ENCODE measurements at regions not wholly inside any gene's neighbourhood (a gene's known extent, or its start where the extent isn't known, plus 50 kb on each side); places are given as distances from the start of the nearest gene placed in this dataset.
"Not testable (repeated sequence)": the region's sequence is repeated elsewhere in the genome, so short reads cannot be mapped to it uniquely, and the experiment has no call there.

DNA sequence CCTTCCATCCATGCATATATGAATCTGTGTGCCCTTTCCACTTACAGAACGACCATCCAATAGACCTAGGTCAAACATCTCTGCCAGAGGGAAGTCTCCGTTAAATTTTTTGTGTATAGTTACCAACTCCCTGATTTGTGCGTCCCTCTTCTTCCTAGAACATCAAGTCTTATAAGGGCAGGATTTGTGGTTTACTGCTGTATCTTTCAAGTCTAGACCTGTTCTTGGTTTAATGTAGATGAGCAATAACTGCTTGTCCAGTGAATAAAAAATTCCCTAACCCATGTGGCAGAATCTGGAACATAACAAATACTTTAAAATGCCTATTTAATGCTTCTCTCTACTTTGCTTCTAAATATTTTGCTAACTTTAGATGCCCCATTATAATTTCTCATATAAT is 988.8 kb downstream of the RAPGEF2 start:
- no peak for DNase-seq
- Histone ChIP-seq H3K27me3 (replicated peaks in 2 of 5; ENCODE audit: control insufficient read depth in 4 of 5, insufficient read depth in 5 of 5, low read length in 4 of 5) (no peaks in the 10 kb centered on the region), H3K4me3 (ENCODE audit: control insufficient read depth in 1 of 7, extremely low read depth in 1 of 7, insufficient read depth in 4 of 7, low read depth in 2 of 7, low read length in 6 of 7) (no peak overlapping the region), H3K9me3 (ENCODE audit: control extremely low read depth in 1 of 5, control insufficient read depth in 4 of 5, insufficient read depth in 2 of 5, low read depth in 1 of 5, low read length in 4 of 5) (no peaks in the 10 kb centered on the region), H3K36me3 (ENCODE audit: control insufficient read depth in 4 of 4, insufficient read depth in 4 of 4, low read length in 3 of 4) (no peaks in the 10 kb centered on the region), H3K27ac (ENCODE audit: insufficient read depth in 1 of 2, low read depth in 1 of 2, low read length in 2 of 2, poor library complexity in 1 of 2, severe bottlenecking in 2 of 2) (no peak overlapping the region), H3K4me1 (ENCODE audit: control extremely low read depth in 1 of 4, control insufficient read depth in 4 of 4, insufficient read depth in 4 of 4, low read length in 3 of 4) (no peaks in the 10 kb centered on the region)
- ChIA-PET CTCF (no interaction called here), POLR2A (no interaction called here)
- no CpG with 5 or more reads among the region's 3 CpGs for WGBS (ENCODE audit: insufficient coverage)

GRCh38 chr4:160100316-160100715 is 997.4 kb downstream of the RAPGEF2 start:
- 100% methylated on average over 1 of the region's 1 CpG for WGBS (ENCODE audit: insufficient coverage)
- ChIA-PET POLR2A (no interaction called here), CTCF (no interaction called here)
- DNase-seq: no peak
- Histone ChIP-seq H3K4me1 (ENCODE audit: control extremely low read depth in 1 of 4, control insufficient read depth in 4 of 4, insufficient read depth in 4 of 4, low read length in 3 of 4) (no peaks in the 10 kb centered on the region), H3K36me3 (ENCODE audit: control insufficient read depth in 4 of 4, insufficient read depth in 4 of 4, low read length in 3 of 4) (no peaks in the 10 kb centered on the region), H3K4me3 (ENCODE audit: control insufficient read depth in 1 of 7, extremely low read depth in 1 of 7, insufficient read depth in 4 of 7, low read depth in 2 of 7, low read length in 6 of 7) (no peak overlapping the region), H3K27me3 (replicated peaks in 2 of 5; ENCODE audit: control insufficient read depth in 4 of 5, insufficient read depth in 5 of 5, low read length in 4 of 5) (no peaks in the 10 kb centered on the region), H3K27ac (ENCODE audit: insufficient read depth in 1 of 2, low read depth in 1 of 2, low read length in 2 of 2, poor library complexity in 1 of 2, severe bottlenecking in 2 of 2) (no peak overlapping the region), H3K9me3 (ENCODE audit: control extremely low read depth in 1 of 5, control insufficient read depth in 4 of 5, insufficient read depth in 2 of 5, low read depth in 1 of 5, low read length in 4 of 5) (no peaks in the 10 kb centered on the region)

DNA sequence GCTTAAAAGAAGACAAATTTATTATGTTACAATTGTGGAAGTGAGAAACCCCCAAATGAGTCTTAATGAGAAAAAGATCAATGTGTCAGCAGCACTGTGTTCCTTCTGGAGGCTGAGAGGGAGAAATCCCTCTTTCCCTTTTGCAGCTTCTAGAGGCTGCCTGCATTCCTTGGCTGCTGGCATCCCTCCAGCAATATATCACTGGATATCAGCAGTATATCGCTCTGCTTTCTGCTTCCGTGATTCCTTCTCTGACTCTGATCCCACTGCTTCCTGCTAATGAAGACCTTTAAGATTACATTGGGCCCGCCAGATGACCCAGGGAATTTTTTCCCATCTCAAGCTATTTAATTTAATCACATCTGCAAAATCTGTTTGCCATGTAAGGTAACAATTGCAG is 1008.0 kb downstream of the RAPGEF2 start:
- ChIA-PET CTCF (no interaction called here), POLR2A (no interaction called here)
- Histone ChIP-seq H3K27ac (ENCODE audit: insufficient read depth in 1 of 2, low read depth in 1 of 2, low read length in 2 of 2, poor library complexity in 1 of 2, severe bottlenecking in 2 of 2) (no peak overlapping the region), H3K4me3 (ENCODE audit: control insufficient read depth in 1 of 7, extremely low read depth in 1 of 7, insufficient read depth in 4 of 7, low read depth in 2 of 7, low read length in 6 of 7) (no peak overlapping the region), H3K4me1 (ENCODE audit: control extremely low read depth in 1 of 4, control insufficient read depth in 4 of 4, insufficient read depth in 4 of 4, low read length in 3 of 4) (no peaks in the 10 kb centered on the region), H3K9me3 (ENCODE audit: control extremely low read depth in 1 of 5, control insufficient read depth in 4 of 5, insufficient read depth in 2 of 5, low read depth in 1 of 5, low read length in 4 of 5) (peaks cover 0 to 6% (median 2%) of the 10 kb centered on the region in 5 experiments), H3K27me3 (replicated peaks in 2 of 5; ENCODE audit: control insufficient read depth in 4 of 5, insufficient read depth in 5 of 5, low read length in 4 of 5) (no peaks in the 10 kb centered on the region), H3K36me3 (ENCODE audit: control insufficient read depth in 4 of 4, insufficient read depth in 4 of 4, low read length in 3 of 4) (no peaks in the 10 kb centered on the region)
- WGBS (ENCODE audit: insufficient coverage): no CpG with 5 or more reads among the region's 3 CpGs
- DNase-seq: no peak

- no peaks in the 10 kb centered on the region for H3K4me1 ChIP-seq (ENCODE audit: control extremely low read depth in 1 of 4, control insufficient read depth in 4 of 4, insufficient read depth in 4 of 4, low read length in 3 of 4)
- peaks cover 0 to 2% (median 0%) of the 10 kb centered on the region in 5 experiments for H3K9me3 ChIP-seq (ENCODE audit: control extremely low read depth in 1 of 5, control insufficient read depth in 4 of 5, insufficient read depth in 2 of 5, low read depth in 1 of 5, low read length in 4 of 5)
- H3K27me3 ChIP-seq (replicated peaks in 2 of 5; ENCODE audit: control insufficient read depth in 4 of 5, insufficient read depth in 5 of 5, low read length in 4 of 5): no peaks in the 10 kb centered on the region
- no peaks in the 10 kb centered on the region for H3K36me3 ChIP-seq (ENCODE audit: control insufficient read depth in 4 of 4, insufficient read depth in 4 of 4, low read length in 3 of 4)
- DNase-seq: no peak
- POLR2A ChIA-PET: no interaction called here
- H3K4me3 ChIP-seq (ENCODE audit: control insufficient read depth in 1 of 7, extremely low read depth in 1 of 7, insufficient read depth in 4 of 7, low read depth in 2 of 7, low read length in 6 of 7): no peak overlapping the region
- CTCF ChIA-PET: no interaction called here
- H3K27ac ChIP-seq (ENCODE audit: insufficient read depth in 1 of 2, low read depth in 1 of 2, low read length in 2 of 2, poor library complexity in 1 of 2, severe bottlenecking in 2 of 2): no peak overlapping the region
These were observed 1014.8 kb downstream of the RAPGEF2 start for GRCh38 chr4:160117686-160118085.

DNA sequence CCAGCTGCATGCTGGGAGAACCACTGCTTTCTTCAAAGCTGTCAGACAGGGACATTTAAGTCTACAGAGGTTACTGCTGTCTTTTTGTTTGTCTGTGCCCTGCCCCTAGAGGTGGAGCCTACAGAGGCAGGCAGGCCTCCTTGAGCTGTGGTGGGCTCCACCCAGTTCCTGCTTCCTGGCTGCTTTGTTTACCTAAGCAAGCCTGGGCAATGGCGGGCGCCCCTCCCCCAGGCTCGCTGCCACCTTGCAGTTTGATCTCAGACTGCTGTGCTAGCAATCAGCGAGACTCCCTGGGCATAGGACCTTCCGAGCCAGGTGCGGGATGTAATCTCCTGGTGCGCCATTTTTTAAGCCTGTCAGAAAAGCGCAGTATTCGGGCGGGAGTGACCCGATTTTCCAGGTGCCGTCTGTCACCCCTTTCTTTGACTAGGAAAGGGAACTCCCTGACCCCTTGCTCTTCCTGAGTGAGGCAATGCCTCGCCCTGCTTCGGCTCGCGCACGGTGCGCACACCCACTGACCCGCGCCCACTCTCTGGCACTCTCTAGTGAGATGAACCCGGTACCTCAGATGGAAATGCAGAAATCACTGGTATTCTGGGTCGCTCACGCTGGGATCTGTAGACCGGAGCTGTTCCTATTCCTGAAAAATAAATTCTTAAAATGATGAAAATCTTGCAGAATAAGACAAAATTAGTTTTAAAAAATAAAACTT is 1022.9 kb downstream of the RAPGEF2 start:
- H3K27ac ChIP-seq (ENCODE audit: insufficient read depth in 1 of 2, low read depth in 1 of 2, low read length in 2 of 2, poor library complexity in 1 of 2, severe bottlenecking in 2 of 2); H3K4me1 ChIP-seq (ENCODE audit: control extremely low read depth in 1 of 4, control insufficient read depth in 4 of 4, insufficient read depth in 4 of 4, low read length in 3 of 4); CTCF ChIA-PET; H3K4me3 ChIP-seq (ENCODE audit: control insufficient read depth in 1 of 7, extremely low read depth in 1 of 7, insufficient read depth in 4 of 7, low read depth in 2 of 7, low read length in 6 of 7); H3K36me3 ChIP-seq (ENCODE audit: control insufficient read depth in 4 of 4, insufficient read depth in 4 of 4, low read length in 3 of 4); DNase-seq; H3K9me3 ChIP-seq (ENCODE audit: control extremely low read depth in 1 of 5, control insufficient read depth in 4 of 5, insufficient read depth in 2 of 5, low read depth in 1 of 5, low read length in 4 of 5); POLR2A ChIA-PET; H3K27me3 ChIP-seq (replicated peaks in 2 of 5; ENCODE audit: control insufficient read depth in 4 of 5, insufficient read depth in 5 of 5, low read length in 4 of 5): not testable (repeated sequence)
- 100% methylated on average over 15 of the region's 24 CpGs for WGBS (ENCODE audit: insufficient coverage)

- Histone ChIP-seq H3K4me1 (ENCODE audit: control extremely low read depth in 1 of 4, control insufficient read depth in 4 of 4, insufficient read depth in 4 of 4, low read length in 3 of 4) (no peaks in the 10 kb centered on the region), H3K4me3 (ENCODE audit: control insufficient read depth in 1 of 7, extremely low read depth in 1 of 7, insufficient read depth in 4 of 7, low read depth in 2 of 7, low read length in 6 of 7) (no peak overlapping the region), H3K9me3 (ENCODE audit: control extremely low read depth in 1 of 5, control insufficient read depth in 4 of 5, insufficient read depth in 2 of 5, low read depth in 1 of 5, low read length in 4 of 5) (peaks cover 0 to 9% (median 3%) of the 10 kb centered on the region in 5 experiments), H3K36me3 (ENCODE audit: control insufficient read depth in 4 of 4, insufficient read depth in 4 of 4, low read length in 3 of 4) (no peaks in the 10 kb centered on the region), H3K27ac (ENCODE audit: insufficient read depth in 1 of 2, low read depth in 1 of 2, low read length in 2 of 2, poor library complexity in 1 of 2, severe bottlenecking in 2 of 2) (no peak overlapping the region), H3K27me3 (replicated peaks in 2 of 5; ENCODE audit: control insufficient read depth in 4 of 5, insufficient read depth in 5 of 5, low read length in 4 of 5) (no peaks in the 10 kb centered on the region)
- CTCF ChIA-PET: no interaction called here
- DNase-seq: no peak
- POLR2A ChIA-PET: no interaction called here
These were observed 1024.3 kb downstream of the RAPGEF2 start for GRCh38 chr4:160127211-160127610.

DNA sequence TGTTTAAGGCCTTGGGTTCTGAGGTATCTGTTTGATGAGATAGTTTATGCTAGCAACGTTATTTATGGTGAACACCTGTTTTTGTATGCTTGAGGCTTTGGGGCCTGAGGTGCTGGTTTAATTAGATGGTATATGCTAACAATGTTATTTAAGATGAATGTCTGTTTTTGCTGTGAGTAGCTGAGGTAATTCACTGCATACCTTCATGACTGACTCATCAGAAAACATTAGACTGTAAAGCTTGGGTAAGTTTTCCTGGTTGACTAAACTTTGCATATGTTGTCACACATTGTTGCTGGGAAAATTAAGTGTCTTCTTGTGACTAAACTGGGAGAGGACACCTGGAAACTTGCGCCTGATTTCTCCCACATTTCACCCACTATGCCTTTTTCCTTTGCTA is 1026.6 kb downstream of the RAPGEF2 start:
- no peaks in the 10 kb centered on the region for H3K27me3 ChIP-seq (replicated peaks in 2 of 5; ENCODE audit: control insufficient read depth in 4 of 5, insufficient read depth in 5 of 5, low read length in 4 of 5)
- no peak overlapping the region for H3K27ac ChIP-seq (ENCODE audit: insufficient read depth in 1 of 2, low read depth in 1 of 2, low read length in 2 of 2, poor library complexity in 1 of 2, severe bottlenecking in 2 of 2)
- POLR2A ChIA-PET: no interaction called here
- CTCF ChIA-PET: no interaction called here
- no peak overlapping the region for H3K4me3 ChIP-seq (ENCODE audit: control insufficient read depth in 1 of 7, extremely low read depth in 1 of 7, insufficient read depth in 4 of 7, low read depth in 2 of 7, low read length in 6 of 7)
- 100% methylated on average over 1 of the region's 2 CpGs for WGBS (ENCODE audit: insufficient coverage)
- no peak for DNase-seq
- H3K36me3 ChIP-seq (ENCODE audit: control insufficient read depth in 4 of 4, insufficient read depth in 4 of 4, low read length in 3 of 4): no peaks in the 10 kb centered on the region
- no peaks in the 10 kb centered on the region for H3K4me1 ChIP-seq (ENCODE audit: control extremely low read depth in 1 of 4, control insufficient read depth in 4 of 4, insufficient read depth in 4 of 4, low read length in 3 of 4)
- peaks cover 0 to 9% (median 3%) of the 10 kb centered on the region in 5 experiments for H3K9me3 ChIP-seq (ENCODE audit: control extremely low read depth in 1 of 5, control insufficient read depth in 4 of 5, insufficient read depth in 2 of 5, low read depth in 1 of 5, low read length in 4 of 5)
